ENCODE measurements at regions not wholly inside any gene's neighbourhood (a gene's known extent, or its start where the extent isn't known, plus 50 kb on each side); places are given as distances from the start of the nearest gene placed in this dataset.
"Not testable (repeated sequence)": the region's sequence is repeated elsewhere in the genome, so short reads cannot be mapped to it uniquely, and the experiment has no call there.

DNA sequence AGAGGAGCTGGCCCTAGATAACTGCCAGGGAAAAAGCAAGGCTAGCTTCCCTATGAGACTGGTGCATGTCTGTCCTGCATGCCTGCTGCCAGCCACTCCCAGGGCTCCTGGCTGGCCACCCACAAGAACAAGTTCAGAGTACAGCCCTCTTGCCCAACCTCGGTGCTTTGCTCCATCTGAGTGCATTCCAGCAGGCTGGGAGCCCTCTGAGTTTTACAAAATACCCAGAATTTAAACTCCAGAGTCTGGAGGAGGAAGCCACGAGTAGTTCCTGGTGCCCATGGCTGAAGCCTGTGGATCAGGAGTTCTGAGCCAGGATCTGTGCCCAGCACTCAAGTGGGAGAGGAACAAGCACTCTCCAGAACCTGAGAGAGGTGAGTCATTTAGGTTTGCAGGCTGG lies 111.6 kb downstream of the MAGEE2 start:
- DNase-seq (ENCODE audit: low spot score): no peak

DNA sequence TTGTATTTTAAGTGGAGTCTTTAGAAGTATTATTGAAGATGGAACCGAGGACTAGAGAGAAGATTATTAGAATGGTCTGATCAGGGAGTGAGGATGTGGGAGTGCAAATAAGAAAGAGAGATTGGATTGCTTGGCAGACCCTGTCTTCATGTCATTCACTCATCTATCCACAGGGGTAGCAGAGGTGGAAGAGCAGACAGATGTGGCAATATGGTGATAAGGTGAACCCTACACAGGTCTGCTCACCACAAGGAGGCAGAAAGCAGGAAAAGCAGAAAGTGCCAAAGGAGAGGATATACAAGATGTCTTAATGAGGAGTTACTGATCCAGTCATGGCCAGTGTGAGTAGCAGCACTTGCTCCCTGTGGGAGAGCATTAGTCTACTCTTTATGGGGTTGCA lies 129.4 kb downstream of the MAGEE2 start:
- DNase-seq (ENCODE audit: low spot score): no peak

DNA sequence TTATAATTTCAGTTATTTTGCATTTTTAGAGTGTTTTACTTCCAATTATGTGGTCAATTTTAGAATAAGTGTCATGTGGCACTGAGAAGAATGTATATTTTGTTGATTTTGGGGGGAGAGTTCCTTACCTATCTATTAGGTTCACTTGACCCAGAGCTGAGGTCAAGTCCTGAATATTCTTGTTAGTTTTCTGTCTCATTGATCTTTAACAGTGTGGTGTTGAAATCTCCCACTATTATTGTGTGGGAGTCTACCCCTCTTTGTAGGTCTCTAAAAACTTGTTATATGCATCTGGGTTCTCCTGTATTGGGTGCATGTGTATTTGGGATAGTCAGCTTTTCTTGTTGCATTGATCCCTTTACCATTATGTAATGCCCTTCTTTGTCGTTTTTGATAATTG lies 127.0 kb upstream of the ZDHHC15 start:
- DNase-seq (ENCODE audit: low spot score): no peak

DNA sequence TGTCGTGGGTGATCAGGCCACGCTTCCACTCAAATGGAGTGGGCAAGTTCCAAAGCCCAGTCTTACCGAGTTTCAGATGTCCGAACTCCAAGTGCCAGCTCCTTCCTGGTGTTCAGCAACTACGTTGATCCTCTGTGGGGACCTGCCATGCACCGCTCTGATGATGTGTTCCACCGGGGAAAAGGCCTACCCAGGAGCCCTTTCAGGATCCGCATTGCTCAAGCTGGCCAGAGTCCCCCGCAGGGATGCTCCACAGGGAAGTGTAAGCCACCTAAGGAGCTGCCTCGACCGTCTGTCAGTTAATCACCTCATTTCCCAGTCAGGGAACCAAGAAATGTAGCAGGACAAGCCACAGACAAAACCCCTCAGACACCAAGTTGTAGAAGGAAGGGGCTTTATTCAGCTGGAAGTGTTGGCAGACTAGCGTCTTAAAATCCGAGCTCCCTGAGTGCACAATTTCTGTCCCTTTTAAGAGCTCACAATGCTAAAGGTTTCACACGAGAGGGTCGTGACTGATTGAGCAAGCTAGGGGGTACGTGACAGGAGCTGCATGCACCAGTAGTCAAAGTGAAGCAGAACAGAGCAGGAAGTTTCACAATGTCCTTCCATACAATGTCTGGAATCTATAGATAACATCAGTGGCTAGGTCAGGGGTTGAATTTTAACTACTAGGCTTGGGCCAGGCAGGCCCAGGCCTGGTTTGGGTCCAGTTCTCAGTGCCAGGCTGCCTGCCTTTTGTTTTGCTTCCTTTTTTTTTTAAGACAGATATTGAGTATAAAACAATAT lies 126.2 kb upstream of the ZDHHC15 start:
- no peak for DNase-seq (ENCODE audit: low spot score)

DNA sequence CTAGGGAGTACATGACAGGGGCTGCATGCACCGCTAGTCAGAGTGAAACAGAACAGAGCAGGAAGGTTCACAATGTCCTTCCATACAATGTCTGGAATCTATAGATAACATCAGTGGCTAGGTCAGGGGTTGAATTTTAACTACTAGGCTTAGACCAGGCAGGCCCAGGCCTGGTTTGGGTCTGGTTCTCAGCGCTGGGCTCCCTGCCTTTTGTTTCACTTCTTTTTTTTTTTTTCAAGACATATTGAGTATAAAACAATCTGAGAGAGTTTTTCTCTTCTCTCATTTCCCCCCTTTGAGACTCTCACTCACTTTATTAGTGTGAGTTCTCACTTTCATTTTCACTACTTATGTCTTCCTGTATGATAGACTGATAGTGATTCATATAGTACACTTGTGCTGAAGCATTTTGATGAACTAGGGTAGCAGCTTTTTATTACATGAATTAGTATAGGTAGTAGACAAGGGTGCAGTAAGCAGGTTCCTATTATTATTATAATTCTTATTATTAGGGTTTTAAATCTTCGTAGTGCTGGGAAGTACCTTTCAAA lies 120.0 kb upstream of the ZDHHC15 start:
- no peak for DNase-seq (ENCODE audit: low spot score)

DNA sequence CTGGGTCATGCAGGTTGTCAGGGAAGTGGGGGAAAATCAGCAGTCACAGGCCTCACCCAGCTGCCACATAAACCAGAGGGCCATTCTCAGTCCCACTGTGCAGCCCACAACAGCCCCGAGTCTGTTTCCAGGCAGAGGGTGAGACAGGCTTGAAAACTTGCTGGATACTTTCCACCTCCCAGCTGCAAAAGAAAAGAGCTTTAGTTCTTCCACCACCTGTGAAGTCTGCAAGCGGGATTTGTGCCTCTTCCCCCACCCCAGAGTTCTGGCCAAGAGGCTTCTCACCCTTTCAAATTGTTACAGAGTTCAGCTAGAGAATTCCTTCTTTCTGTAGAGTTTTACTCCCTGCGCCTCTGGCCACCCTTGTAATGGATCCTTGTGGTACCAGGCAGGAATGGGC lies 115.5 kb upstream of the ZDHHC15 start:
- DNase-seq (ENCODE audit: low spot score): no peak

DNA sequence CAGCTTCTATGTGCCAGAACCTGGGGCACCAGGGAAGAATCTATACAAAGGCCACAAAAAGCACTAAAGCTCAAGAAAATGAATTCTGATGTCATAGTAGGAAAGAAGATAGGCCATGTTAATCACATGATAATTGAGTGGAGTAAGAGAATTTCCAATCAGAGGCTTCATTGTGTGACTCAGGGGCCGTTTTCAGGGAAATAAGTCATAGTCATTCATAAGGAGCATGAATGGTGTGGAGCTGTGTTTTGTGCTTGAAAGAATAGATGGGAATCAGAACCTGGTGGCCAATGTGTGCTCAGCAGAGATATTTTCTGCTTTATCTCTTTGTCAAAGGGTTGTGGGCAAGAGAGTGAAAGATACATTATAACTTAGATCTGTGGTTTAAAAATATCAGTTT lies 102.4 kb upstream of the ZDHHC15 start:
- DNase-seq (ENCODE audit: low spot score): peak; percentile 2

DNA sequence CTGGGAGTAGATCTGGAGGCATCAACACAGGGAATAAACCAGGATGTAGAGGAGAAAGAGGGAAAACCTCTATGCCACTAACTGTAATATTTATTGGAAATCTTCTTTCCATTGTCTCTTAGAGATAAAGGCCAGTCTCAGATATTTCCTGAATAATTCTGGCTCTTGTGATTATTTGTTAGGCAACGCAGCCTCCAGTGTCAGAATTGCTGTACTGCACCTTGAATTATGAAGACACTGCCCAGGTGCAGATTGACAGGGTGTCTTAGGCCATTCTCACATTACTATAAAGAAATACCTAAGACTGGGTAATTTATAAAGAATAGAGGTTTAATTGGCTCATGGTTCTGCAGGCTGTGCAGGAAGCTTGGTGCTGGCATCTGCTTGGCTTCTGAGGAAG lies 100.7 kb upstream of the ZDHHC15 start:
- no peak for DNase-seq (ENCODE audit: low spot score)

DNA sequence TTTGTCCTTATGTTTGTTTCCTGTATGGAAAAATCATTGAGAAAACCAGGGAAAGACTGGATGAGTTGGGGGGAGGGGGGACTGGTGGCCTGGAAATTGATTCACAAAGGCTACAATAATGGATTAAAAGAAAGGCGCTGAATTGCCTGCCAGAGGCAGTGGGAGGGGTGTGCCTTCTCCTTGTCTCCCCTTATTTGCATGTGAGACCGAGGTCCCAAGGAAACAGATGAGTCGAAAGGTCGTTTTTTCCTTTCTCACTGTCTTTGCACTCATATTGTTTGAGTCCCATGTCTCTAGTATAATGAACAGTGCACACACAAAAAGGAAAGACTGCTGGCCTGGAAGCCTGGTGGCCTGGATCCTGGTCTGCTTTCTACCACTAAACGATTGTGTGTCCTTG lies 86.6 kb upstream of the ZDHHC15 start:
- DNase-seq (ENCODE audit: low spot score): no peak

DNA sequence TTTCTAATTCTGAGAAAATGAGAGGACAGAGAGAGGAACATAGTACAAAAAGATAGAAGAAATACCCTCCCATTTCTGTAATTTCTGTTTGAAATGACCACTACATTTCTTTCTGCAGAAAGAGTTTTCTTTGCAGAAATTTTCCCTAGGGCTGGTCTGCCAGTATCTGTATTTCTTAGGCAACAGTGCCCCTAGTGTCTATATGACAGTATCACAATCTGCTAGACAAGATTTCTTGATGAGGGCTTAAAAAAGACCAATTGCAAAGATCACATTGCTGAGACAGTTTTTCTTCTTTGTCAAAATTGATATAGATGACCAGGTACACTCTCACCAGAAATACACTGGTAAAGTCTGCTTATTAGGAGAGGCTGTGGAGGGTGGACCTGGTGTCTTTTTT lies 81.0 kb upstream of the ZDHHC15 start:
- DNase-seq (ENCODE audit: low spot score): peak; percentile 11

DNA sequence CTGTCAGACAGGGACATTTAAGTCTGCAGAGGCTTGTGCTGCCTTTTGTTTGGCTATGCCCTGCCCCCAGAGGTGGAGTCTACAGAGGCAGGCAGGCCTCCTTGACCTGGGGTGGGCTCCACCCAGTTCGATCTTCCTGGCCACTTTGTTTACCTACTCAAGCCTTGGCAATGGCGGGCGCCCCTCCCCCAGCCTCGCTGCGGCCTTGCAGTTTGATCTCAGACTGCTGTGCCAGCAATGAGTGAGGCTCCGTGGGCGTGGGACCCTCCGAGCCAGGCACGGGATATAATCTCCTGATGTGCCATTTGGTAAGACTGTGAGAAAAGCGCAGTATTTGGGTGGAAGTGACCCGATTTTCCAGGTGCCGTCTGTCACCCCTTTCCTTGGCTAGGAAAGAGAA lies 79.2 kb upstream of the ZDHHC15 start:
- not testable (repeated sequence) for DNase-seq (ENCODE audit: low spot score)

DNA sequence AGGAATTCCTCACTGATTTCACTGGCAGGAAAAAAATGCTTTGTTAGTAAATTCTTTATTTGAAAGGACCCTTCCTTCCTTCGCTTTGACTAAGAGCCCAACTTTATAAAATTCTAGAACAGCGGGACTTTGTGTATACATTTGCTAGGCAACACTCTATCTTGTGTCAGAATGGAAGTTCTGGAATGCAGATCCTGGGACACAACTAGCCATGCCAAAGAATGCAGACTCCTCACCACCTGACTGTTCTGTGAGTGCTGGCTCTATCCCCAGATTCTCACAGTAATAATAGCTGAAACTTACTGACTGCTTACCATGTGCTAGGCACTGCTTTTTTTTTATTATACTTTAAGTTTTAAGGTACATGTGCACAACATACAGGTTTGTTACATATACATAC lies 73.3 kb upstream of the ZDHHC15 start:
- DNase-seq (ENCODE audit: low spot score): no peak

DNA sequence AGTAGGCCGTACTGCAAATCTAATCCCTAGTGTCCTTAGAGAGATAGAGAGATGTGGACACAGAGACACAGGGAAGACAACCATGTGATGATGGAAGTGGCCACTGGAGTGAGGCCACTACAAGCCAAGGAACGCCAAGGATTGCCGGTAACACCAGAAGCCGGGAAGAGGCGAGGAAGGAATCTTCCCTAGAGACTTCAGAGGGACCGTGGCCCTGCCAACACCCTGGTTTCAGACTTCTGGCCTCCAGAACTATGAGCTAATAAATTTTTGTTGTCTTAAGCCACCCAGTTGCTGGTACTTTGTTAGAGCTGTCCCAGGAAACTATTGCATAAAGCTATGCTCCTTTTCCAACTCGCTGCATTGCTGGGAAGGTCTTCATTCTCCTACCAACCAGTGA lies 70.3 kb upstream of the ZDHHC15 start:
- DNase-seq (ENCODE audit: low spot score): not testable (repeated sequence)

DNA sequence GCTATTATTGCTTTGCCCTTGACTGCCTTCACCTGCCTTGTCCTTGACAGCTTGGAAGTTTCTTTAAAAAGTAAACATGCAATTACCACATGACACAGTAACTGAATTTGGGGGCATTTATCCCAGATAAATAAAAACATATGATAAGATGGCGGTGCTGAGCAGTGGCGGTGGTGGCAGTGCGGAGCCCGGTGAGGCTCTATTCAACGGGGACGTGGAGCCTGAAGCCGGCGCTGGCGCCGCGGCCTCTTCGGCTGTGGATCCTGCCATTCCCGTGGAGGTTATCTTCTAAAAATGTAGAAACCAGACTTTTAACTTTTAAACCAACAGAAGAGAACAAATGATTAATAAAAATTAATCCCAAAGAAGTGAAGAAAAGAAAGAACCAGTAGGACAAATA lies 59.7 kb upstream of the ZDHHC15 start:
- DNase-seq (ENCODE audit: low spot score): no peak
